ENCODE measurements at regions not wholly inside any gene's neighbourhood (a gene's known extent, or its start where the extent isn't known, plus 50 kb on each side); places are given as distances from the start of the nearest gene placed in this dataset.

DNA sequence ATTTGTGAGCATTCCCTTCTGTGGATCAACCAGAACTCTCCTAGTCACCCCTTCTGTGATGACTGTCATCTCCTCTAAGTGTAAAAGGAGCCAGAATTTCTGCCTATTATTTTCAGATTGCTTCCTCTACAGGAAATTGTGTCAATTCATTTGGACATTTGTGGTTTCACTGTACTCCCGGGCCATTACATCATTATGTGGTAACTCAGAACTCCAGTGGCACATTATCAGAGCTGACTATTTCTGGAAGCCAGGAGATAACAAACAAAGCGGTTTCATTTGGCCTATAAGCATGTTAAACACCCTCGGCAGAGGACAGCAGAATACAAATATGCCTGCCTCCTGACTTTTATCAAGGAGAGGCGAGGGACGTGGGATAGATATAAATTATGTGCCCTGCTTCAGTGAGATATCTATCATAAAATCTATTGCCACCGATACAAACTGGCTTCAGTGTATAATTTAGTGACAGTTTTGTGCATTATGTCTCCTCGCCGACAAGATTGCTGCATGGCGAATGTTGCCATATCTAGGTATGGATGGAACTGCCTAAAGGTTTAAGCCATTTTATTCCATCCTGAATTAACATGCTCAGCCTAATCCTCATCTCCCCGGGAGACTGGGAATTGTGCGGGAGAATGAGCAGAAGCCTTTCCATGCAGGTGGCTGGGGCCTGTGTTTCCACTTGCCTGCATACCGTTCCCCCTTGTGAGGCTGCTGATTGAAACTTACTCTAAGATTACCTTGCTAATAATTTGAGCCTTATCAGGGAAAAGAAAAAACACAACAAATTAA, 193.4 kb upstream of the SEMA6D start:
- no peak overlapping the region for H3K56ac ChIP-seq (ENCODE audit: insufficient read length, low read depth, low read length)
- no peaks in the 10 kb centered on the region for H3K4me1 ChIP-seq (ENCODE audit: insufficient read depth, low read length)
- H2AFZ ChIP-seq (ENCODE audit: low read length) = no peak overlapping the region
- no peaks in the 10 kb centered on the region for H3K23me2 ChIP-seq (ENCODE audit: insufficient read length, low read depth, low read length, poor library complexity, severe bottlenecking)
- no peaks in the 10 kb centered on the region for H3K79me2 ChIP-seq (ENCODE audit: insufficient read depth, low read length)
- H3K9ac ChIP-seq (ENCODE audit: extremely low read depth, insufficient read length, low read length) = no peak overlapping the region
- H4K20me1 ChIP-seq (ENCODE audit: control insufficient read depth, insufficient read depth, insufficient read length) = no peaks in the 10 kb centered on the region
- Mint-ChIP-seq H3K36me3 (ENCODE audit: insufficient read depth in 1 of 3, low read depth in 3 of 3) (no peaks in the 10 kb centered on the region; a peak in 3 of 7 replicates), H3K4me3 (no peak overlapping the region), H3K4me1 (peaks cover 0 to 18% of the 10 kb centered on the region in 2 experiments; a peak in 3 of 4 replicates), H3K9me3 (peaks cover 0 to 2% of the 10 kb centered on the region in 2 experiments; a peak in 1 of 5 replicates), H3K27me3 (ENCODE audit: low read depth) (no peaks in the 10 kb centered on the region; the same call in 1 of the 2 replicates), H3K27ac (no peak overlapping the region)
- no peak overlapping the region for H2AK5ac ChIP-seq (ENCODE audit: insufficient read length, low read length)
- H2BK15ac ChIP-seq (ENCODE audit: low read depth, low read length) = no peak overlapping the region
- H3K79me1 ChIP-seq (ENCODE audit: insufficient read depth, low read depth, low read length, poor library complexity, severe bottlenecking) = no peaks in the 10 kb centered on the region
- no peak overlapping the region for H3K27ac ChIP-seq (ENCODE audit: insufficient read length, low read depth, low read length)
- no peak overlapping the region for H3K4ac ChIP-seq (ENCODE audit: low read depth, low read length)
- TF ChIP-seq, protein P1, sequence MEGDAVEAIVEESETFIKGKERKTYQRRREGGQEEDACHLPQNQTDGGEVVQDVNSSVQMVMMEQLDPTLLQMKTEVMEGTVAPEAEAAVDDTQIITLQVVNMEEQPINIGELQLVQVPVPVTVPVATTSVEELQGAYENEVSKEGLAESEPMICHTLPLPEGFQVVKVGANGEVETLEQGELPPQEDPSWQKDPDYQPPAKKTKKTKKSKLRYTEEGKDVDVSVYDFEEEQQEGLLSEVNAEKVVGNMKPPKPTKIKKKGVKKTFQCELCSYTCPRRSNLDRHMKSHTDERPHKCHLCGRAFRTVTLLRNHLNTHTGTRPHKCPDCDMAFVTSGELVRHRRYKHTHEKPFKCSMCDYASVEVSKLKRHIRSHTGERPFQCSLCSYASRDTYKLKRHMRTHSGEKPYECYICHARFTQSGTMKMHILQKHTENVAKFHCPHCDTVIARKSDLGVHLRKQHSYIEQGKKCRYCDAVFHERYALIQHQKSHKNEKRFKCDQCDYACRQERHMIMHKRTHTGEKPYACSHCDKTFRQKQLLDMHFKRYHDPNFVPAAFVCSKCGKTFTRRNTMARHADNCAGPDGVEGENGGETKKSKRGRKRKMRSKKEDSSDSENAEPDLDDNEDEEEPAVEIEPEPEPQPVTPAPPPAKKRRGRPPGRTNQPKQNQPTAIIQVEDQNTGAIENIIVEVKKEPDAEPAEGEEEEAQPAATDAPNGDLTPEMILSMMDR (conservative IDR thresholded peaks at IDR 0.05) = no peak
- H3K4me2 ChIP-seq (ENCODE audit: insufficient read depth, insufficient read length, low read length) = no peak overlapping the region
- no peak overlapping the region for H3T11ph ChIP-seq (ENCODE audit: low read length)
- no peaks in the 10 kb centered on the region for H3K27me3 ChIP-seq (ENCODE audit: insufficient read depth, low read length)
- no peak overlapping the region for H2BK5ac ChIP-seq (ENCODE audit: insufficient read length, low read length)
- H4K5ac ChIP-seq (ENCODE audit: insufficient read length, low read depth, low read length) = no peak overlapping the region
- no peak for DNase-seq
- no peaks in the 10 kb centered on the region for H3K9me3 ChIP-seq (ENCODE audit: control insufficient read depth, low read depth, low read length)
- H2BK12ac ChIP-seq (ENCODE audit: insufficient read length, low read depth, low read length) = no peak overlapping the region
- no CpG with 5 or more reads among the region's 12 CpGs for WGBS (ENCODE audit: extremely low coverage, insufficient read length, low lambda C conversion rate)
- no peak overlapping the region for H4K91ac ChIP-seq (ENCODE audit: insufficient read length, low read depth, low read length)
- no peak overlapping the region for H4K8ac ChIP-seq (replicated peaks; ENCODE audit: insufficient read length, low read depth, low read length)
- H2BK120ac ChIP-seq (ENCODE audit: low read depth, low read length, poor library complexity, severe bottlenecking) = no peak overlapping the region
- no peak overlapping the region for H2BK20ac ChIP-seq (ENCODE audit: low read depth, low read length, poor library complexity, severe bottlenecking)
- H3K14ac ChIP-seq (ENCODE audit: insufficient read depth, low read length) = no peak overlapping the region
- H3K23ac ChIP-seq (ENCODE audit: insufficient read length, low read depth, low read length) = no peak overlapping the region
- H3K18ac ChIP-seq (ENCODE audit: insufficient read length, low read depth, low read length) = no peak overlapping the region

All from H9 (cell line).